ENCODE measurements at regions not wholly inside any gene's neighbourhood (a gene's known extent, or its start where the extent isn't known, plus 50 kb on each side); places are given as distances from the start of the nearest gene placed in this dataset.

DNA sequence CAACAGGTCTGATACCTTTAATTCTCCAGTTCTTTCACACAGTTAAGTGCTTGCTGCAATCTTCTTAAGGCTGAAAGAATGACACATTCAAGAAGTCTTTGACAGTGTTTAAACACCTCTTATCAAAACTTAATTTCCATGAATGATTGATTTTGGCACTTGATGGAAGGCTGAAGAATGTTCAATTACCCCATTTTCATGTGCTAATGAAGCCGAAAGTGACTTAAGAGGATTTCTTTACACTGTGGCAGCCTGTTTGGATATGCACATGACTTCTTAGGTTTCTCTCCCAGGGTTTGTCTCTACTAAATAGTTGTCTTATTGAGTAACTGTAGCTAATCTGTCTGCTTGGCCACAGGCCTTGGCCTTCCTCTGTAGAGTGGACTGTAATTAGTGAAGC is 81.1 kb upstream of the PRDM1 start:
- Mint-ChIP-seq H3K9me3 (ENCODE audit: low read depth) (no peaks in the 10 kb centered on the region), H3K4me3 (ENCODE audit: unreplicated experiment) (no peak overlapping the region), H3K27ac (ENCODE audit: unreplicated experiment) (no peak overlapping the region), H3K4me1 (ENCODE audit: low read depth) (no peaks in the 10 kb centered on the region), H3K27me3 (ENCODE audit: low read depth) (peaks cover 62% of the 10 kb centered on the region), H3K36me3 (ENCODE audit: low read depth) (no peaks in the 10 kb centered on the region)
- TF ChIP-seq, protein P1, sequence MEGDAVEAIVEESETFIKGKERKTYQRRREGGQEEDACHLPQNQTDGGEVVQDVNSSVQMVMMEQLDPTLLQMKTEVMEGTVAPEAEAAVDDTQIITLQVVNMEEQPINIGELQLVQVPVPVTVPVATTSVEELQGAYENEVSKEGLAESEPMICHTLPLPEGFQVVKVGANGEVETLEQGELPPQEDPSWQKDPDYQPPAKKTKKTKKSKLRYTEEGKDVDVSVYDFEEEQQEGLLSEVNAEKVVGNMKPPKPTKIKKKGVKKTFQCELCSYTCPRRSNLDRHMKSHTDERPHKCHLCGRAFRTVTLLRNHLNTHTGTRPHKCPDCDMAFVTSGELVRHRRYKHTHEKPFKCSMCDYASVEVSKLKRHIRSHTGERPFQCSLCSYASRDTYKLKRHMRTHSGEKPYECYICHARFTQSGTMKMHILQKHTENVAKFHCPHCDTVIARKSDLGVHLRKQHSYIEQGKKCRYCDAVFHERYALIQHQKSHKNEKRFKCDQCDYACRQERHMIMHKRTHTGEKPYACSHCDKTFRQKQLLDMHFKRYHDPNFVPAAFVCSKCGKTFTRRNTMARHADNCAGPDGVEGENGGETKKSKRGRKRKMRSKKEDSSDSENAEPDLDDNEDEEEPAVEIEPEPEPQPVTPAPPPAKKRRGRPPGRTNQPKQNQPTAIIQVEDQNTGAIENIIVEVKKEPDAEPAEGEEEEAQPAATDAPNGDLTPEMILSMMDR (IDR thresholded peaks at IDR 0.05): no peak
- DNase-seq (ENCODE audit: low spot score): no peak

DNA sequence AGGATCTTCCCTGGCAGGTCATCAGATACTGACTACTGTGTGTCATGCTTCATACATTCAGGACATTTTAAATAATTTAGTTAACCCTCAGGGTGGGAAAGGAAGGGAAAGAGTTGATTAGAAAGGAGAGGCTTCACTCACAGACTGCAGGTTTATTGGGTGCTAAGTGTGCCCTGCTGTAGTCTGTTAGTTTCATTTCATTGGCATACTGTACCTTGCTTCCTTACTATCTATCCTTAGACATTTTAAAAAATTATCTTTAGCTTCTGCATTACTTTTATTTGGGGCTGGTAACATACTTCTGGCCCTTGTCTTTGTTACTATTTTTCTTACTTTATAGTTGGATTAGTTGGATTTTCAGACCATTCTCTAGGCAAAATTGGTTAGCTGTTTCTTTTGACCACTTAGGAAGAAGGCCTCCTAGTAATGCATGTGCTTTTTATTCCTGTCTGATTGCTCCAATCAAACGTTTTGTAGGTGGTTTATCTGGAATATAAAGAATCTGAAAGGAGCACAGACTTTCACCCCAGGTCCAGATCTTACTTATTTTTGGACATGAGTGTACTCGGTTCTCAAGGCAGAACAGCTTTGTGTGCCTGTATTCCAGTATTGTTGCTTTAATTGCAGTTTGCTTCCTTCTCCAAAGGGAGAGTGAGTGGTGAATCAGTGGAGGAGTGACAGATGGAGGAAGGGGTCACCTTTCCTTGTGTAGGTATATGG is 82.7 kb upstream of the PRDM1 start:
- H3K9me3 Mint-ChIP-seq (ENCODE audit: low read depth): no peaks in the 10 kb centered on the region
- H3K4me1 Mint-ChIP-seq (ENCODE audit: low read depth): no peaks in the 10 kb centered on the region
- H3K27ac Mint-ChIP-seq (ENCODE audit: unreplicated experiment): no peak overlapping the region
- no peaks in the 10 kb centered on the region for H3K36me3 Mint-ChIP-seq (ENCODE audit: low read depth)
- peaks cover 65% of the 10 kb centered on the region for H3K27me3 Mint-ChIP-seq (ENCODE audit: low read depth)
- no peak for DNase-seq (ENCODE audit: low spot score)
- no peak overlapping the region for H3K4me3 Mint-ChIP-seq (ENCODE audit: unreplicated experiment)
- TF ChIP-seq, protein P1 (IDR thresholded peaks at IDR 0.05): no peak

- H3K4me3 Mint-ChIP-seq (ENCODE audit: unreplicated experiment): no peak overlapping the region
- TF ChIP-seq, protein P1 (IDR thresholded peaks at IDR 0.05): no peak
- H3K36me3 Mint-ChIP-seq (ENCODE audit: low read depth): no peaks in the 10 kb centered on the region
- H3K27me3 Mint-ChIP-seq (ENCODE audit: low read depth): peaks cover 67% of the 10 kb centered on the region
- no peak overlapping the region for H3K27ac Mint-ChIP-seq (ENCODE audit: unreplicated experiment)
- no peaks in the 10 kb centered on the region for H3K4me1 Mint-ChIP-seq (ENCODE audit: low read depth)
- no peaks in the 10 kb centered on the region for H3K9me3 Mint-ChIP-seq (ENCODE audit: low read depth)
- DNase-seq (ENCODE audit: low spot score): no peak
Observed at GRCh38 chr6:106002005-106002404, 84.1 kb upstream of the PRDM1 start.

DNA sequence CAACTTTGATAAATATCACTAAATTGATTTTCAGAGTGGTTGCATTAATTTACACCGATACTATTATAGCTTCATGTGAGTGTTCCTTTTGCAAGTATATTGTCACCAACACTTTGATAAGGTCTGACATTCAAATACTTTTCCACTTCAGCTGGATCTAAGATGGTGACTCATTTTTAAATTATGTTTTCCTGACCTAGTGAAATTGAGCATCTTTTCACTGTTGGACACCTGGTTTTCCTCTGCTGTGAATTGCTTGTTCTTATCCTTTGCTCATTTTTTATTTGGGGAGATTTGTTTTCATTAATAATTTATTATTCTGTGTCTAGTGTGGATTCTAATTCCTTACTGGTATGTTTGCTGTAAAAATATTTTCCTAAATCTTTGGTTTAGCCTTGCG is 85.2 kb upstream of the PRDM1 start:
- no peaks in the 10 kb centered on the region for H3K36me3 Mint-ChIP-seq (ENCODE audit: low read depth)
- no peak for DNase-seq (ENCODE audit: low spot score)
- H3K27ac Mint-ChIP-seq (ENCODE audit: unreplicated experiment): no peak overlapping the region
- no peaks in the 10 kb centered on the region for H3K9me3 Mint-ChIP-seq (ENCODE audit: low read depth)
- no peak overlapping the region for H3K4me3 Mint-ChIP-seq (ENCODE audit: unreplicated experiment)
- TF ChIP-seq, protein P1 (IDR thresholded peaks at IDR 0.05): no peak
- peaks cover 66% of the 10 kb centered on the region for H3K27me3 Mint-ChIP-seq (ENCODE audit: low read depth)
- no peaks in the 10 kb centered on the region for H3K4me1 Mint-ChIP-seq (ENCODE audit: low read depth)

DNA sequence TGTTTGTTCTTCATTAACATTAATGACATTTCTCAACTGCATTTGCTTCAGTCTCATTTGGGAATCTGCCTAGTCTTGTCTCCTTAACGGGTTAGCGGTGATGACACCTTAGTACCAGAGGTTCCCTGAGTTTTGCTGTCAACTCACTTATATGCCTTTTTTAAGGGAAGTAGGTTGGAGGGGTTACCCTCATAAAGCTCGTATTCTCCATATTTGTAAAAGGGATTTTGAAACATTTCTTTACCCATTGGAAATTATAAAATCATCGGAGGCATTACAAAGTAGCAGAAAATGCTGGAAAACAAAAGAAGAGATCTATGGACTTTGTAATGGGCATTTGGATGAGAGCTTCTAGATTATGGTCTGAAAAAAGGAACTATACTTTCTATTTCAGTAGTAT is 88.7 kb upstream of the PRDM1 start:
- H3K9me3 Mint-ChIP-seq (ENCODE audit: low read depth): no peaks in the 10 kb centered on the region
- H3K36me3 Mint-ChIP-seq (ENCODE audit: low read depth): no peaks in the 10 kb centered on the region
- peaks cover 73% of the 10 kb centered on the region for H3K27me3 Mint-ChIP-seq (ENCODE audit: low read depth)
- TF ChIP-seq, protein P1 (IDR thresholded peaks at IDR 0.05): no peak
- DNase-seq (ENCODE audit: low spot score): no peak
- H3K27ac Mint-ChIP-seq (ENCODE audit: unreplicated experiment): no peak overlapping the region
- H3K4me1 Mint-ChIP-seq (ENCODE audit: low read depth): peaks cover 19% of the 10 kb centered on the region
- no peak overlapping the region for H3K4me3 Mint-ChIP-seq (ENCODE audit: unreplicated experiment)
